Liver (tissue), 8 donors: ENCODE measurements at regions not wholly inside any gene's neighbourhood (a gene's known extent, or its start where the extent isn't known, plus 50 kb on each side); places are given as distances from the start of the nearest gene placed in this dataset.
A peak's percentile ranks its signal among the peaks of the same experiment; 100 is the strongest.

Experiments used
- DNase-seq: peaks from one replicate; pipeline ENCODE4 v3.0.0-alpha.2; 2017; ENCODE audit warnings: low spot score
- H3K27ac ChIP-seq, 2 donors: one replicate each; pipeline ENCODE4 v1.7.0; 2013; ENCODE audit warnings: inconsistent platforms in 2 of 2, low read length in 2 of 2, control low read depth in 1 of 2, low read depth in 1 of 2, mild to moderate bottlenecking in 1 of 2
- H3K27me3 ChIP-seq, 4 donors: one replicate each; pipeline versions ENCODE4 v1.6.1 to v1.7.0; 2013; ENCODE audit warnings: low read length in 3 of 4, inconsistent platforms in 1 of 4, mild to moderate bottlenecking in 1 of 4, moderate library complexity in 1 of 4; ENCODE audit not compliant: control insufficient read depth in 4 of 4, insufficient read depth in 4 of 4
- H3K36me3 ChIP-seq, 4 donors: one replicate each; pipeline versions ENCODE4 v1.6.1 to v1.7.0; 2013; ENCODE audit warnings: low read length in 3 of 4, mild to moderate bottlenecking in 3 of 4, low read depth in 1 of 4, moderate library complexity in 1 of 4; ENCODE audit not compliant: control insufficient read depth in 4 of 4, insufficient read depth in 3 of 4
- H3K4me1 ChIP-seq, 4 donors: one replicate each; pipeline versions ENCODE4 v1.6.1 to v1.7.0; 2013; ENCODE audit warnings: low read length in 3 of 4, mild to moderate bottlenecking in 3 of 4, moderate library complexity in 1 of 4; ENCODE audit not compliant: control insufficient read depth in 4 of 4, insufficient read depth in 4 of 4
- H3K4me3 ChIP-seq, 3 donors: one replicate each; pipeline versions ENCODE4 v1.6.1 to v1.7.0; 2013; ENCODE audit warnings: low read length in 3 of 3, control low read depth in 1 of 3, low read depth in 1 of 3, mild to moderate bottlenecking in 1 of 3
- H3K9ac ChIP-seq, 2 donors: one replicate each; pipeline ENCODE4 v1.7.0; 2013; ENCODE audit warnings: low read length in 2 of 2, mild to moderate bottlenecking in 2 of 2, moderate library complexity in 2 of 2, control low read depth in 1 of 2, low read depth in 1 of 2
- H3K9me3 ChIP-seq, 4 donors: one replicate each; pipeline versions ENCODE4 v1.6.1 to v1.7.0; 2013; ENCODE audit warnings: low read length in 3 of 4; ENCODE audit not compliant: control insufficient read depth in 4 of 4
- ATF3 ChIP-seq: IDR thresholded peaks from 2 replicates; pipeline ENCODE4 v1.6.1; 2016; ENCODE audit warnings: antibody characterized with exemption
- CTCF ChIP-seq: fragments of 150-350 bp; IDR thresholded peaks from 2 replicates; pipeline ENCODE4 v1.5.1; 2017; ENCODE audit warnings: improper control_type of control experiment, low read depth, low read length; ENCODE audit not compliant: missing input control
- EGR1 ChIP-seq, 2 donors: IDR thresholded peaks; 2 replicates each; pipeline ENCODE4 v1.6.1; 2016 to 2018; ENCODE audit warnings: antibody characterized with exemption in 2 of 2, low read depth in 2 of 2
- FOXA1 ChIP-seq: IDR thresholded peaks from 2 replicates; pipeline ENCODE4 v1.6.1; 2016; ENCODE audit warnings: antibody characterized with exemption
- FOXA2 ChIP-seq: IDR thresholded peaks from 2 replicates; pipeline ENCODE4 v1.6.1; 2016; ENCODE audit warnings: antibody characterized with exemption
- GABPA ChIP-seq, 2 donors: IDR thresholded peaks in 1 of 2; conservative IDR thresholded peaks in 1 of 2; 2 replicates each; pipeline ENCODE4 v1.6.1; 2016; ENCODE audit warnings: antibody characterized with exemption in 2 of 2, mild to moderate bottlenecking in 1 of 2, moderate library complexity in 1 of 2
- HNF4A ChIP-seq, 2 donors: conservative IDR thresholded peaks; 2 replicates each; pipeline ENCODE4 v1.6.1; 2016; ENCODE audit warnings: antibody characterized with exemption in 2 of 2, mild to moderate bottlenecking in 2 of 2
- HNF4G ChIP-seq: IDR thresholded peaks from 2 replicates; pipeline ENCODE4 v1.6.1; 2016; ENCODE audit warnings: antibody characterized with exemption
- JUND ChIP-seq, 2 donors: IDR thresholded peaks; 2 replicates each; pipeline ENCODE4 v1.6.1; 2016; ENCODE audit warnings: antibody characterized with exemption in 2 of 2
- NR2F2 ChIP-seq: IDR thresholded peaks from 2 replicates; pipeline ENCODE4 v1.6.1; 2016; ENCODE audit warnings: antibody characterized with exemption
- RAD21 ChIP-seq, 2 donors: IDR thresholded peaks; 2 replicates each; pipeline ENCODE4 v1.6.1; 2016; ENCODE audit warnings: antibody characterized with exemption in 2 of 2, mild to moderate bottlenecking in 2 of 2
- RXRA ChIP-seq, 2 donors: IDR thresholded peaks; 2 replicates each; pipeline ENCODE4 v1.6.1; 2017 to 2018; ENCODE audit warnings: antibody characterized with exemption in 2 of 2, mild to moderate bottlenecking in 1 of 2
- TAF1 ChIP-seq: conservative IDR thresholded peaks from 2 replicates; pipeline ENCODE4 v1.6.1; 2016; ENCODE audit warnings: antibody characterized with exemption, mild to moderate bottlenecking
- YY1 ChIP-seq: IDR thresholded peaks from 2 replicates; pipeline ENCODE4 v1.6.1; 2016; ENCODE audit warnings: antibody characterized with exemption, mild to moderate bottlenecking
- WGBS: extraction: QIAGEN DNeasy Blood & Tissue Kit; methylation state at CpG from one replicate; pipeline ENCODE4 v1.1.7; 2013; 5-methylcytosine and 5-hydroxymethylcytosine counted together
- donor health status: healthy.
- donor health status: healthy.
- donor health status: healthy.
- donor health status: healthy.
- donor health status: healthy.

- Histone ChIP-seq H3K4me3 (no peak overlapping the region), H3K27ac (no peak overlapping the region), H3K36me3 (no peaks in the 10 kb centered on the region), H3K9me3 (no peaks in the 10 kb centered on the region), H3K9ac (no peak overlapping the region), H3K27me3 (no peaks in the 10 kb centered on the region), H3K4me1 (peaks cover 0 to 8% (median 3%) of the 10 kb centered on the region in 4 donors)
- 91% methylated on average over 5 of the region's 5 CpGs for WGBS
- DNase-seq = no peak
- TF ChIP-seq RAD21 (IDR thresholded peaks at IDR 0.05) (no peak), NR2F2 (no peak), HNF4G (no peak), CTCF (no peak), YY1 (no peak), TAF1 (no peak), ATF3 (no peak), JUND (IDR thresholded peaks at IDR 0.05) (no peak)
These were observed 57.4 kb upstream of the ARSJ start for GRCh38 chr4:114036864-114037263.

GRCh38 chr4:114037988-114038387 is 58.5 kb upstream of the ARSJ start:
- no peaks in the 10 kb centered on the region for H3K27me3 ChIP-seq
- no peak for TF ChIP-seq GABPA (IDR thresholded peaks at IDR 0.05 in 1 of 2, conservative IDR thresholded peaks at IDR 0.05 in 1 of 2)
- TF ChIP-seq FOXA1 = no peak
- no peak for TF ChIP-seq YY1
- no peak for DNase-seq
- no peaks in the 10 kb centered on the region for H3K9me3 ChIP-seq
- peaks cover 0 to 8% (median 3%) of the 10 kb centered on the region in 4 donors for H3K4me1 ChIP-seq
- no peak overlapping the region for H3K4me3 ChIP-seq
- H3K9ac ChIP-seq = no peak overlapping the region
- H3K27ac ChIP-seq = no peak overlapping the region
- WGBS = 98% methylated on average over 1 of the region's 1 CpG
- H3K36me3 ChIP-seq = no peaks in the 10 kb centered on the region

- DNase-seq = no peak
- Histone ChIP-seq H3K4me3 (no peak overlapping the region), H3K27me3 (no peaks in the 10 kb centered on the region), H3K27ac (no peak overlapping the region), H3K36me3 (no peaks in the 10 kb centered on the region), H3K4me1 (peaks cover 0 to 8% (median 3%) of the 10 kb centered on the region in 4 donors), H3K9me3 (no peaks in the 10 kb centered on the region), H3K9ac (no peak overlapping the region)
- TF ChIP-seq HNF4A (conservative IDR thresholded peaks at IDR 0.05) (peak in 1 of 2 donors; percentile 36), EGR1 (IDR thresholded peaks at IDR 0.05; ENCODE audit: low read depth in 2 of 2) (no peak), FOXA2 (peak; percentile 30), GABPA (IDR thresholded peaks at IDR 0.05 in 1 of 2, conservative IDR thresholded peaks at IDR 0.05 in 1 of 2) (no peak), RXRA (IDR thresholded peaks at IDR 0.05) (peak in 1 of 2 donors; percentile 11)
- WGBS = 29% methylated on average over 2 of the region's 2 CpGs
These were observed 59.4 kb upstream of the ARSJ start for GRCh38 chr4:114038762-114039387.
